Retinal pigment epithelial cell (primary cell): ENCODE measurements at regions not wholly inside any gene's neighbourhood (a gene's known extent, or its start where the extent isn't known, plus 50 kb on each side); places are given as distances from the start of the nearest gene placed in this dataset.

ENCODE experiments used
- DNase-seq: peaks from one replicate; pipeline ENCODE4 v3.0.0-alpha.2; 2010; ENCODE audit warnings: low read depth
- H3K4me3 ChIP-seq: 2 replicates; pipeline ENCODE4 v1.5.1; 2011; ENCODE audit warnings: mild to moderate bottlenecking, low read length, control low read depth, moderate library complexity
- TF ChIP-seq, protein P1 (sequence below): conservative IDR thresholded peaks from 2 replicates; pipeline ENCODE4 v1.5.1; 2011; ENCODE audit warnings: low read depth, low read length, control low read depth, inconsistent platforms

DNA sequence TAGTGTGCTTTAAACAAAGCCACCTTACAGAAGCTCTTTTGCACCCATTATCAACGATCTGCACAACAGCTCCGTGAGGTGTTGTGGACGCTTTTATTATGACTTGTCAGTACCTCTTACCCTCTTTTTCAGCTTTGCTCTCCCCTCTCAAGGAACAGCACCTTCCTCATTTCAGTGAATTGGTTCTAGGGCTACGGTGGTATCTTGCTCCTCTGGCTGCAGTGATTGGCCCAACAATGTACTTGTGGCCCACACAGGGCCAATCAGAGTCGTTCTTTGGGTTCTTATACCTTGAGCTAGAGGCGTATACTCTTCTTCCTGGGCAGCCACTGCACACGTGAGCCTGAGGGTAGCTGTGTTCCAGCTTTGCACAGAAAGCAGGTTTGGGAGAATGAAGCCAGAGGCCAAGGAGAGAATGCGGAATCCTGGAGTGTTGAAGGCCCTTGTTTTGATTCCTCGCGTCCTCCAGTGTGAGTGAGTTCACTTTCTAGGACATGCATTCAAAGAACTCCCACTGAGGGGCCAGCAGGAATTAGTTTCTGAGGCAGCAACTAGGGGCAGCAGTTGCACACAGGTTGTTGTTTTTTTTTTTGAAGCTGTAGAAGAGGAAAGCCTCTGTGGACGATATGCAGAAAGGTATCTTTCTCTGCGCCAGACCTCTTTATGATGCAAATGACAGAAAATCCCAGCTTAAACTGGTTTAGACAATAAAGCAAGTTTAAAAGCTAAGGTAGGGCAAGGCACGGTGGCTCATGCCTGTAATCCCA lies 49.8 kb upstream of the PDZD8 start:
- TF ChIP-seq, protein P1, sequence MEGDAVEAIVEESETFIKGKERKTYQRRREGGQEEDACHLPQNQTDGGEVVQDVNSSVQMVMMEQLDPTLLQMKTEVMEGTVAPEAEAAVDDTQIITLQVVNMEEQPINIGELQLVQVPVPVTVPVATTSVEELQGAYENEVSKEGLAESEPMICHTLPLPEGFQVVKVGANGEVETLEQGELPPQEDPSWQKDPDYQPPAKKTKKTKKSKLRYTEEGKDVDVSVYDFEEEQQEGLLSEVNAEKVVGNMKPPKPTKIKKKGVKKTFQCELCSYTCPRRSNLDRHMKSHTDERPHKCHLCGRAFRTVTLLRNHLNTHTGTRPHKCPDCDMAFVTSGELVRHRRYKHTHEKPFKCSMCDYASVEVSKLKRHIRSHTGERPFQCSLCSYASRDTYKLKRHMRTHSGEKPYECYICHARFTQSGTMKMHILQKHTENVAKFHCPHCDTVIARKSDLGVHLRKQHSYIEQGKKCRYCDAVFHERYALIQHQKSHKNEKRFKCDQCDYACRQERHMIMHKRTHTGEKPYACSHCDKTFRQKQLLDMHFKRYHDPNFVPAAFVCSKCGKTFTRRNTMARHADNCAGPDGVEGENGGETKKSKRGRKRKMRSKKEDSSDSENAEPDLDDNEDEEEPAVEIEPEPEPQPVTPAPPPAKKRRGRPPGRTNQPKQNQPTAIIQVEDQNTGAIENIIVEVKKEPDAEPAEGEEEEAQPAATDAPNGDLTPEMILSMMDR: no peak
- no peak for DNase-seq
- no peak overlapping the region for H3K4me3 ChIP-seq
